Medulla oblongata (tissue), 1 donor: ENCODE measurements at regions not wholly inside any gene's neighbourhood (a gene's known extent, or its start where the extent isn't known, plus 50 kb on each side); places are given as distances from the start of the nearest gene placed in this dataset.
"Not testable (repeated sequence)": the region's sequence is repeated elsewhere in the genome, so short reads cannot be mapped to it uniquely, and the experiment has no call there.

Experiments used
- DNase-seq: peaks from one replicate; pipeline ENCODE4 v3.0.0-alpha.2; 2015; ENCODE audit errors: extremely low spot score

- DNase-seq: no peak
Measured at GRCh38 chr1:223022641-223023473, 120.2 kb downstream of the TLR5 start.

- no peak for DNase-seq
Measured at GRCh38 chr1:223023863-223024262, 119.2 kb downstream of the TLR5 start.

DNA sequence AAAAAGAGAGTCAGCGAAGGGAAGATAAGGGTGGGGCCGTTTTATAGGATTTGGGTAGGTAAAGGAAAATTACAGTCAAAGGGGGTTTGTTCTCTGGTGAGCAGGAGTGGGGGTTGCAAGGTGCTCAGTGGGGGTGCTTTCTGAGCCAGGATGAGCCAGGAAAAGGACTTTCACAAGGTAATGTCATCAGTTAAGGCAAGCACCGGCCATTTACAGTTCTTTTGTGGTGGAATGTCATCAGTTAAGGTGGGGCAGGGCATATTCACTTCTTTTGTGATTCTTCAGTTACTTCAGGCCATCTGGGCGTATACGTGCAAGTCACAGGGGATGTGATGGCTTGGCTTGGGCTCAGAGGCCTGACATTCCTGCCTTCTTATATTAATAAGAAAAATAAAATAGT is 118.6 kb downstream of the TLR5 start:
- DNase-seq: not testable (repeated sequence)

GRCh38 chr1:223025190-223025734 is 117.8 kb downstream of the TLR5 start:
- DNase-seq: not testable (repeated sequence)

GRCh38 chr1:223026639-223027038 is 116.4 kb downstream of the TLR5 start:
- not testable (repeated sequence) for DNase-seq

DNA sequence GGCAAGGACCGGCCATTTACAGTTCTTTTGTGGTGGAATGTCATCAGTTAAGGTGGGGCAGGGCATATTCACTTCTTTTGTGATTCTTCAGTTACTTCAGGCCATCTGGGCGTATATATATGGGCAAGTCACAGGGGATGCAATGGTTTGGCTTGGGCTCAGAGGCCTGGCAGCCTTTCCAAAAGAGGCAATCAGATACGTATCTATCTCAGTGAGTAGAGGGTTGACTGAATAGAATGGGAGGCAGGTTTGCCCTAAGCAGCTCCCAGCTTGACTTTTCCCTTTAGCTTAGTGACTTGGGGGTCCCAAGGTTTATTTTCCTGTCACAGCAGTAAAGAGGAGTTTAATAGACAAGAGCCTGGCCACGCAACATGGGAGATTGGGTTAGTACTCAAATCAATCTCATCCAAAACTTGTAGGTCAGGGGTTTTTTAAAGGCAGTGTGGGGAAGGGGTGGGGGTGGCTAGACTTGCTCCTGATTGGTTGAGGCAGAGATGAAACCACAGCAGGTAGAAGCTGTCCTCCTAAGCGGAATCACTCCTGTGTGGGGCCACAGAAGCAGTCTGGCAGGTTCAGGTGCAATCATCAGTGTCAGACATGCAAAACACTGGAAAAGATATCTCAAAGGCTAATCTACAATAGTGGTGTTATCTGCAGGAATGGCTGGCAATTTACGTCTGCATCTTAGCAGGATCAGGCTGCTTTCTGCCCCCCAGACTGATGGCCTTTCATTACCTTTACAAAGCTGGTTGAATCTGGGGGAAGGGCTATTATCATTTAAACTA is 112.9 kb downstream of the TLR5 start:
- DNase-seq: no peak

DNA sequence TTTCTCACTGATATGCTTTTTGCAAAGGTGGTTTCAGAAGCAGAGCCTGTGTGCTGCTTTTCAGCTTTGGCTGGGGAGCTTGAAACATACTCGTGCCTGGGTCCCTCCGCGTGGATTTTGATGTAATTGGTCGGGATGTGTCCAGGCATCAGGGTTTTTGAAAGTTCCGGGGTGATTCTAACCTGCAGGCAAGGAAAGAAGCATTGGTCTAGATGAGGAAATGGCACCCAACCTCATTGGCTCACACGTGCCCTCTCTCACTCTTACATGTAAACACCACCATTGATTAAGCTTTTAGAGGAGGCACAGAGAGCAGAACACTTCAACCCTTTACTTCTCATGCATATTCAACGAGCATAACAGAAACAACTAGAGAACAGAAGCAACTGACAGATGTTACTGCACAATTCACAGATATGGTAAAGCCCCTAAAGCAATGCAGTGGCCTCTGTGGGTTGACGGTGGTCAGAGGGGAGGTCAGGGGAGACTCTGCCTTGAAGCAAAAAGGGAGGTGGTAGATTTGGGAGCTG is 112.1 kb downstream of the TLR5 start:
- DNase-seq: no peak

GRCh38 chr1:223031733-223032601 is 111.1 kb downstream of the TLR5 start:
- no peak for DNase-seq

GRCh38 chr1:223033658-223034057 is 109.4 kb downstream of the TLR5 start:
- DNase-seq: no peak

DNA sequence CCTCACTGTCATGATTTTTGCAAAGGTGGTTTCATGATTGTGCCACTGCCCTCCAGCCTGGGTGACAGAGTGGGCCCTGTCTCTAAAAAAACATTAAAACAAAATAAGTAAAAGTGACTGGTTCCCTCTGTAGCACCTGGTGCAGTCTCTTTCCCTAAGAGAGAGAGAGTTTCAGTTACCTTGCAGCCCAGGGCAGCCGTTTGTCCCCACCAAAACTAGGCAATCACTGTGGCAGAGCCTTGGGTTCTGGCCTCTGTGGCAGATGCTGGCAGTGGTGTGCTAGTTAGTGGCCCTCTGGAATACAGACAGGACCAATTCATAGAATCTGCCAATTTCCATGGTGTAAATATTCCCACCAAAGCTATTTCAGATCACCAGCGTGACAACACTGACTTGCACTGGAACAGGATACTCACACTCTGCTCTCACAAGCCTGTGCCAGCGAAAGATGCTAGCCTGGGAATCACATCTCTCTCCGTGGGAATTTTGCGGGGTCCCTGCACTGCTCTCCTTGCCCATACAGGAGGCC is 108.7 kb downstream of the TLR5 start:
- no peak for DNase-seq

- DNase-seq: no peak
Measured at GRCh38 chr1:223035724-223036478, 107.1 kb downstream of the TLR5 start.

GRCh38 chr1:223036479-223036845 is 106.6 kb downstream of the TLR5 start:
- no peak for DNase-seq

DNA sequence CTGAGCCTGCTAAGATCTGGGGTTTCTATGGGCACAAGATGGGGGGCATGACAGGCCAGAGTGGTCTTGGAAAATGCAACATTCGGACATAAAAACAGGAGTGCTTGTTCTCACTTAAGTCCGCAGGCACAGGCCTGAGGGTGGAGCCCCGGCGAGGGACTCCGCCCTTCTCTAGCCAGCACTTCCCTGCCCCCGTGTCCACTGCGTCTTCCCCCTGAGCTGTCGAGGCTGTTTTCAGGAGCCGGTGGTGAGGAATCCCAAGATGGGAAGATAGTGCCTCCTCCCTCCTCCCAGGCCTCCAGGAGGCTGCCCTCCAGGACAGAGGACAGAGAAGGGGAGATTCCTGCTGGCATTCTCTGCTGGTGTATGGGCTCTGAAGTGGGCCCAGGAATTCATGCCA is 105.2 kb downstream of the TLR5 start:
- no peak for DNase-seq

- DNase-seq: no peak
Measured at GRCh38 chr1:223038288-223039006, 104.6 kb downstream of the TLR5 start.

GRCh38 chr1:223039990-223040389 is 103.1 kb downstream of the TLR5 start:
- DNase-seq: no peak

DNA sequence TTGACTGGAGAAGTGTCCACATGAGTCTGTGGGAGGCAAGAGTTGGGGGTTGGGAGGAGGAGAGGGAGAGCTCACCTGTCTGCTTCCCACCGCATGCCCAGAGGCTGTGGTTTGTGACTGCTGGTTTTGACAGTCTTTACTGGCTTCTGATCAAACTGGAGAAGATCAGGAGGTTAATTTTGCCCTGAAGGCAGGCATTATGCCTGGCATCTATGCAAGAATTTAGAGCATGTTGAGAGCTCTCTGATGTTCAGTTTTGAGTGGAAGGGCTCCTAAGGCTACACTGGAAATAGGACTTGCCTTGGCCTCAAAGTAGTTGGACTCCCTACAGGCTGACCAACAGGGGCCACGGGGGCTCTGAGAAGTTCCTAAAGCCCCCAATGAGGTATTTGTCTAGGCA is 101.6 kb downstream of the TLR5 start:
- DNase-seq: no peak

GRCh38 chr1:223045164-223045957 is 97.7 kb downstream of the TLR5 start:
- DNase-seq: no peak

DNA sequence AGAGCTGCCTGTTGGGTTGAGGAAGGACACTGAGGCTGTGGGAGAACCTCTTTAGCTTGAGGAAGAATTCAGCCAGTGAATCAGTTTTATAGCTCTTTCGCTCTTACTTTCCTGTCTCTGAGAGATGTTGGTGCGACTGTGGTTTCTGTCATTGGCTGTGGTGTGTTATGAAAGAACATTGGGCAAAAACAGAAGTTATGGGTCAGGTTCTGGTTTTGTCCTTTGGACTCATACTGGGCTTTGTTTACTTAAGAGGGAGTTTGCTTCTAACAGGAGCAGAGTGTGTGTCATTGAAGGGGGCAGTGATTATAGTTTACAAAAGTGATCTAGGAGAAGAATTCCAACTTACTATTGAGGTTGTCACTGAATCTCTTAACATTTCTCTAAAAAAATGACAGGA is 97.0 kb downstream of the TLR5 start:
- DNase-seq: no peak

DNA sequence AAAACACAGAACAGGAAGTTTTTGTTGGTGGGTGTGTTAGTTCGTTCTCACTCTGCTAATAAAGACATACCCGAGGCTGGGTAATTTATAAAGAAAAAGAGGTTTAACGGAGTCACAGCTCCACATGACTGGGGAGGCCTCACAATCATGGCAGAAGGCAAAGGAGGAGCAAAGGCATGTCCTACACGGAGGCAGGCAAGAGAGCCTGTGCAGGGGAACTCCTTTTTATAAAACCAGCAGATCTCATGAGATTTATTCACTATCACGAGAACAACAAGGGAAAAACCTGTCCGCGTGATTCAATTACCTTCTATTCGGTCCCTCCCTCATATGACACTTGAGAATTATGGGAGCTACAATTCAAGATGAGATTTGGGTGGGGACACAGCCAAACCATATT is 96.6 kb downstream of the TLR5 start:
- not testable (repeated sequence) for DNase-seq
